IPS DF 19.7 (cell line): ENCODE measurements at regions not wholly inside any gene's neighbourhood (a gene's known extent, or its start where the extent isn't known, plus 50 kb on each side); places are given as distances from the start of the nearest gene placed in this dataset.

ENCODE experiments used
- DNase-seq: peaks from one replicate; pipeline ENCODE4 v3.0.0-alpha.2; 2013; ENCODE audit warnings: low read depth, low spot score

GRCh38 chr10:100612601-100613595, 77.2 kb downstream of the HIF1AN start:
- no peak for DNase-seq

DNA sequence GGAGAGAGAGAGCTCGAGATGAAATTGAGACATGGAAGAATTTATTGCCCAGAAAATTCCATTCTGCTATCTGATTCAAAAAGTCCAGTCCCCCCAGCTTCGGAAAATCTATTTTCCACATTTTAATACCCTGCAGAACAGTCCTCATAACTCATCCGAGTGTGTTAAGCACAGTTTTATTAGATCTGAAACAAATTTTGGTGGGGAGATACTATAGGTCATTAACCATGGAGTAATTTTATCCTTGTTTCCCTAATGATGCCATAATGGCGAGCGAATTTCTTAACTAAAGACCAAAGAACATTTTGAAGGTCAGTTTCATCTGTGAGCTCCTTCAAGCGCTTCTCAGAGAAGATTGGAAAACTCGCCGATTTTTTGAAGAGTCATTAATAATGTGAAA, 78.1 kb downstream of the HIF1AN start:
- DNase-seq = no peak

DNA sequence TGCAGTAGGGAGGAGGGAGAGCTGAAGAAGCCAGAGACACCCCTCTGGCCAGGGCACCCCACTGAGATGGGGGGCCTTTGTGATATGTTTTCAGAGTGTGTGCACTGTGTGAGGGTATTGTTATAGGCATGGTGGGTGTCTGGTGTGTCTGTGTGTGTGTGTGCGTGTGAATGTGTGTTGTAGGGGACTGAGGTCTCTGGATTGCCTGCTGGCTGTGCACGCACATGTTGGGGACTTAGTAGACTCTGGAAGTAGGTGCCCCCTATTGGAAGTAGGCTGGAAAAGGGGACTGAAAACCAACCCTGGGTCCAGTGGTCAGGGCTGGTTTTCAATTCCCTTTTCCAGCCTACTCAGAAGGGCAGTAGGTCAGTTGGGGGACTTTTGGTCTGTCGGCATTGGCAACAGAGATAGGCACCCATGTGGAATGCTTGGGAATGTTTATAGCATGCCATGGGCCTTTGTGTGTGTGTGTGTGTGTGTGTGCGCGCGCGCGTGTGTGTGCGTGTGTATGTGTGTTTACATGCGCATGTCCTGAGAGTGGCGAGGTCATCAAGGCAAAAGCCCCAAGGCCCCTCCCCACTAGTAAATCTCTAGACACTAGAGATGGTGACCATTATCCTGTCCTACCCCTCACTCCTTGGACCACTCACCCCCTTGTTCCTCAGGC, 78.8 kb downstream of the HIF1AN start:
- DNase-seq = no peak

- no peak for DNase-seq
Measured at GRCh38 chr10:100615241-100615640, 79.5 kb downstream of the HIF1AN start.

GRCh38 chr10:100615908-100616307, 80.2 kb downstream of the HIF1AN start:
- no peak for DNase-seq

GRCh38 chr10:100618091-100618615, 82.4 kb downstream of the HIF1AN start:
- DNase-seq = no peak

DNA sequence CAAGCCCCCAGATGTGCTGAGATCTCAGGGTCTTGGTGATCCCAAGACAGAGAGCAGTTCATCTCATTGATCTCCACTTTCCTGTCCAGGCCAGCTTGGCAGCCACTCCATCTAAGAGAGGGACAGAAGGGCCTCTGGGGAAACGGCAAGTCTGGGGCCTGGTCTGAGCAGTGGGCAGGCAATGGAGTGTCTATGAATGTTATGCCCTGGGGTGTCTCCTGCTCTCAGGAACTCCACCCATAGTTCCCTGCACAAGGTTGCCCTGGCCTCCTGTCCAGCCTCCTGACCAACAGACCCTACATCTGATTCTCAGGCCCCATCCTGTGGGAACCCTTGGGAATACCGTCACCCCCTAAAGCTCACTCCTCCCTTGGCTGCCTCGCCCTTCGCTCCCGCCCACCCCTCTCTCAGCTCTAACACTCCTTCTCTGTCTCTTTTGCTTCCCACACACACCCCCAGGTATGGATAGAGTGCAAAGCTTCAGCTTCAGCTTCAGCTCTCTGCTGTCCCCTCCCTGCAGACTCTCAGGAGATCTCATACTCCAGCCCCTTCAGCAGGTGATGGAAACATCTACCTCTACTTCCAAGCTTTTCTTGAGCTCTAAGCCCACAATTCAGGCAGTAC, 83.0 kb downstream of the HIF1AN start:
- no peak for DNase-seq

DNA sequence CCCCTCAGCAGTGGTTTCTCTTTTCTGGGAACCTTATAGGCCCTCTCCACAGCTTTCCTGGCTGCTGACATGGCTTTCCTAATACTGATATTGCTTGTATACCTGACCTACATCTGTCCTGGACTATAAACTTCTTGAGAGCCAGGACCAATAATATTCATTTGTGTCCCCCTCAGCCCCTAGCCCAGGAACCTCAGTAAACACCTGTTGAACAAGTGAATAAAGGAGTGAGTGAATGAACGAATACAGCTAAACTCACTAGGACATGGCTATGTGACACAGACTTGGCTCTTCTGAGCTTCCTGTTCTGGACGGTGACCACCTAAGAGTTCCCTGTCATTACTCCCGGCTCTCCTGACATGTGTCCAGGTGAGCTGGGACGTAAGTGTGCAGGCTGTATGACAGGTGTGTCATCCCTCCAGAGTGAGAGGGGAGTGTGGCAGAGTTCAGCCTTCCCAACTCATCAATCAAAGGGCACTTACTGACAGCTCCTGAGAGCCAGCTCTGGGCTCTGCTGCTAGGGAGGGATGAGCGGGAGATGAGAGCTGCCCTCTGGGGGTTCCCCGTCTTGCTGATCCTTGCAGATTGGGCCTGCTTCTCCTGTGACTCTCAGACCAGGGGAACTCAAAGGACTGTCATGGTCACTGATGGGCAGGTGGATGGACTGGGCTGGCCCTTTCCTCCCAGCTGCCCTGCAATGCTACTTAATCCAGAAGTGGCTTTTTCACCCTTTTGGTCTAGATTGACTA, 84.5 kb downstream of the HIF1AN start:
- DNase-seq = no peak

- DNase-seq = no peak
Measured at GRCh38 chr10:100621360-100622205, 85.8 kb downstream of the HIF1AN start.

GRCh38 chr10:100622946-100623345, 87.2 kb downstream of the HIF1AN start:
- DNase-seq = no peak

- no peak for DNase-seq
Measured at GRCh38 chr10:100623521-100624230, 87.9 kb downstream of the HIF1AN start.

DNA sequence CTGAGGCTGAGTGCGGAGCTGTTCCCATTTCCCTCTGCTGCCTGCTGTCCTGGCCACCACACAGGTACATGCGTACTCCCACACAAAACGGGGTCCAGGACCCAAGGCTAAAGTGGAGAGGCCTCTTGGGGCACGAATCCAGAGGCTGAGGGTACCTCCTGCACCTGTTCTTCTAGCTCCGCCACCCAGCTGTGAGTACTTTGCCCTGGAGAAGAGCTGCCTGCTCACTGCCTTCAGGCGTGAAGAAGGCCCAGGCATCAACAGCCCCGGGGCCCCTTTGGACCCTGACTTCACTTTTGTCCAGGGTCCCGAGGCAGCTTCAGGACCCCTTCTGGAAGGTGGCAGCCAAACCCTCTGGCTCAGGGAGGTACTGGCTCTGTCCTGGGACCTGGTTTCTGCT, 88.6 kb downstream of the HIF1AN start:
- DNase-seq = no peak

DNA sequence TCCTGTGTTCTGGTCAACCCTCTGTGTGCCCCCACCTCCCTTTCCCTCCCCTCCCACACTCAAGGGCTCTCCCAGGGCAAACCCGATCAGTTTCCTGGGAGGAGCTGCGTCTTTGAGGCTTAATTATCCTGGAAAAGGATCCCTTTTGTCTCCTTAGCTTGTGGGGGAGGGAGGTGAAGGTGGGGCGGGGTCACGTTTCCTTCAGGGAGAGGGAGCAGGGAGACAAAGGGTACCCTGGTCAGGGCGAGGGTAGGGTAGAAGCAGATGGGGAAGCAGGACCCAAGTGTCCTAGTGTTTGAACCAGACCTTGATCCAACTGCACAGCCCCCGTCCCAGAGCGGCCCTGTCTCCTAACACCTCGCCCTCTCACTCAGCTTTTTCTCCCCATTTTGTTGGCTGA, 90.1 kb downstream of the HIF1AN start:
- peak; percentile 45 for DNase-seq

GRCh38 chr10:100628061-100628460, 92.3 kb downstream of the HIF1AN start:
- DNase-seq = no peak

GRCh38 chr10:100631192-100631591, 95.4 kb downstream of the HIF1AN start:
- DNase-seq = no peak

DNA sequence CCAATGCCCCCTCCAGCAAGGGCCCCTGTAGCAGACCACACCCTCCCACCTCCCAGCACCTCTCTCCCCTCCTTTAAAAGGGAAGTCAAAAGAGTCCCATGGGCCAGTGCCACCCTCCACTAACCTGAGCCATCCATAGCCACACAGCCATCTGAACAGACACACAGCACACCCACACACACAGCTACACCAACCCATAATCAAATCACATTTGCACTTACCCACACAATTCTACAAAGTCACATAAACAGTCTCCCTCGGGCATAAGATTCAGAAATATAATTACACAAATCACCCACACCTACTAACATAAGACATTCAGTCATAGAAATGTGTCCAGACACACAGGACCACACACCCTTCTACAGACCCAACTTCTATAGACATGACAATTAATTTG, 96.3 kb downstream of the HIF1AN start:
- DNase-seq = no peak

DNA sequence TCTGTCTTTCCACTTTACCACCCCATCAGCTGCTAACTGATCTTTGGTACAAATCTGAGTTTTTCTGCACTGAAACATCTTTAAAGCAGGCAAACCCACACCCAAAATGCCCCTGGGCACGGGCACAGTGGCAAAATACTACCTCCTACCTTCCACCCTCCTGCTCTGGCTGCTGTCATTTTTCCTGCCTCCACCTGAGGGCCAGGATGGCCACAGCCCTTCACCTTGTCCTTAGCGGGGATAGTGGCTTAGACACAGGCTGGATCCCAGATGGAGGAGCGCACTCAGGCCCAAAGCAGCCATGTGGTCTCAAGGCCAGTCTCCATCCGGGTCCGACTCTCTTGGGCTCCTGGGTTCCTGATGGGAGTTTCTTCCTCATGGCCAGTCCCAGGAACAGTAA, 98.3 kb downstream of the HIF1AN start:
- DNase-seq = no peak

DNA sequence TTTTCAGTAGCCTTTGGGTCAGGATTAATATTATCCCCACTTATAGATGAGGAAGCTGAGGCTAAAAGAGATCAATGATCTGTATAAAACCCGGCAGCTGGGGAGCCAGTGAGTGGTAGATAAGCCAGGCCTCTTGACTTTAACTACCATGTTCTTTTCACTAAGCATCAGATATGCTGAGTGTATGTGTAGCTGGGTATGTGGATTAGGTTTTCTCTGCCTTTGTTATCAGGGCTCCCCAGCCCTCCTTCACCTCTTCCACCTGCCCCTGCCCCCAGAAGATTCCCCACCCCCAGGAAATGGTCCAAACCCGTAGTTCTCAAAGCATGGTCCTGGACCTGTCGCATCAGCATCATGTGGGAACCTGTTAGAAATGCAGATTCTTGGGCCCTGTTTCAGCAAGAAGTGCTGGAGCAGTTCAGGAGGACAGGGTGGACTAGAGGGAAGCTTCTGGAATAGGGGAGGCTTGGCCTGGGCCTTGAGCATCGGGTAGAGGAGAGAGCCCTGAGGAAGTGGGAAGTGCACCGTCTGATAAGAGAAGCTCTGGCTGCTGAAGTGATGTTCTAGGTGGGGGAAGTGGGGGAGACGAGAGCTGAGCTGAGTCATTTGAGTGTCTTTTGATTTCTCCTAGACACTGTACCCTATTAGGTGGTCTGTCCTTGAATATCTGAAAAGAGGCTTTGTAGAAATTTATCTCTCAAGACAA, 101.3 kb downstream of the HIF1AN start:
- no peak for DNase-seq

- no peak for DNase-seq
Measured at GRCh38 chr10:100637785-100638184, 102.0 kb downstream of the HIF1AN start.
